Gastrocnemius medialis (tissue), 4 donors: ENCODE measurements at regions not wholly inside any gene's neighbourhood (a gene's known extent, or its start where the extent isn't known, plus 50 kb on each side); places are given as distances from the start of the nearest gene placed in this dataset.

ENCODE experiments used
- CTCF ChIP-seq, 5 experiments: fragments of 450-650 bp in 3 of 5; fragments of 200-600 bp in 2 of 5; sonication (generic) in 2 of 5; IDR thresholded peaks in 4 of 5; conservative IDR thresholded peaks in 1 of 5; 1 replicate in 4 of 5; 2 replicates in 1 of 5; pipeline ENCODE4 v1.5.1; 2016 to 2019; ENCODE audit warnings: antibody characterized with exemption in 5 of 5, mild to moderate bottlenecking in 3 of 5, moderate library complexity in 3 of 5
- POLR2A ChIP-seq, 2 donors: fragments of 450-650 bp; IDR thresholded peaks; one replicate each; pipeline ENCODE4 v1.6.1; 2017; ENCODE audit warnings: antibody characterized with exemption in 2 of 2, mild to moderate bottlenecking in 2 of 2, moderate library complexity in 2 of 2

- TF ChIP-seq CTCF (IDR thresholded peaks at IDR 0.05 in 4 of 5, conservative IDR thresholded peaks at IDR 0.05 in 1 of 5), result no peak
- no peak for TF ChIP-seq POLR2A (IDR thresholded peaks at IDR 0.05)
Measured at GRCh38 chr18:61082976-61083630, 250.1 kb upstream of the CDH20 start.
